ENCODE measurements at regions not wholly inside any gene's neighbourhood (a gene's known extent, or its start where the extent isn't known, plus 50 kb on each side); places are given as distances from the start of the nearest gene placed in this dataset.

DNA sequence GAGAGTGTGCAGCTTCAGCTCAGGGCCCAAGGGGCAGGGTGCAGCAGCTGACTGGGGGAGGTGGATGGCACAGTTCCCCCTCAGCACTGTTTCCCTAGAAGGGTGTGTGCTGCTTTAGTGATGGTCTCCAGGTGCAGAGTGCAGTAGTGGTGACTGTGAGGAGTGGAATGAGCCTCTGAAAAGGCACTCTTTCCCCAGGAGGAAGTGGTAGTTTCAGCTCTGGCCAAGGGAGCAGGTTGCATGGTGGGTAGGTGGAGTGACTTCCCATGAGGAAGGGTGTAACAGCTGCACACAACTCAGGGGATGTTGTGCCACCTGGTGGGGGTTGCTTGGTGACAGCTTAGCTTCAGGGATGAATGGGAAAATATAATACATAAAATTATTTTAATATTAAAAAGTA, 251.5 kb upstream of the NXPH2 start:
- no peaks in the 10 kb centered on the region for H3F3A ChIP-seq (ENCODE audit: low read depth)
- no peaks in the 10 kb centered on the region for H3K9me2 ChIP-seq (replicated peaks; ENCODE audit: low read depth, low read length)
- H3K9ac ChIP-seq (ENCODE audit: low read depth, low read length, poor library complexity, severe bottlenecking): no peak overlapping the region
- no peaks in the 10 kb centered on the region for H3K27me3 ChIP-seq (ENCODE audit: insufficient read depth, low read length, poor library complexity, severe bottlenecking)
- no peaks in the 10 kb centered on the region for H3K4me1 ChIP-seq (ENCODE audit: insufficient read depth, low read length, poor library complexity, severe bottlenecking)
- no peaks in the 10 kb centered on the region for H3K36me3 ChIP-seq (ENCODE audit: insufficient read depth, low read length)
- no peak overlapping the region for H3K4me3 ChIP-seq (ENCODE audit: low read length, poor library complexity, severe bottlenecking)
- no peak overlapping the region for H2AFZ ChIP-seq (ENCODE audit: low read length)
- no peaks in the 10 kb centered on the region for H3K9me3 ChIP-seq (ENCODE audit: insufficient read depth, low read depth, low read length)
- H3K4me2 ChIP-seq (ENCODE audit: low read depth, low read length, poor library complexity, severe bottlenecking): no peak overlapping the region
- H3K79me2 ChIP-seq (ENCODE audit: insufficient read depth, low read length): no peaks in the 10 kb centered on the region
- no peaks in the 10 kb centered on the region for H4K20me1 ChIP-seq (ENCODE audit: insufficient read depth, low read length, poor library complexity, severe bottlenecking)
- no peak for TF ChIP-seq EZH2phosphoT487 (IDR thresholded peaks at IDR 0.05; ENCODE audit: borderline replicate concordance)

GRCh38 chr2:139020287-139020686, 240.1 kb upstream of the NXPH2 start:
- Histone ChIP-seq H4K20me1 (ENCODE audit: insufficient read depth, low read length, poor library complexity, severe bottlenecking) (no peaks in the 10 kb centered on the region), H3K79me2 (ENCODE audit: insufficient read depth, low read length) (no peaks in the 10 kb centered on the region), H3K4me2 (ENCODE audit: low read depth, low read length, poor library complexity, severe bottlenecking) (no peak overlapping the region), H3K9me3 (ENCODE audit: insufficient read depth, low read depth, low read length) (no peaks in the 10 kb centered on the region), H3F3A (ENCODE audit: low read depth) (no peaks in the 10 kb centered on the region), H3K4me3 (ENCODE audit: low read length, poor library complexity, severe bottlenecking) (no peak overlapping the region), H3K4me1 (ENCODE audit: insufficient read depth, low read length, poor library complexity, severe bottlenecking) (no peaks in the 10 kb centered on the region), H2AFZ (ENCODE audit: low read length) (no peak overlapping the region), H3K27me3 (ENCODE audit: insufficient read depth, low read length, poor library complexity, severe bottlenecking) (no peaks in the 10 kb centered on the region), H3K9me2 (replicated peaks; ENCODE audit: low read depth, low read length) (no peaks in the 10 kb centered on the region), H3K36me3 (ENCODE audit: insufficient read depth, low read length) (no peaks in the 10 kb centered on the region), H3K9ac (ENCODE audit: low read depth, low read length, poor library complexity, severe bottlenecking) (no peak overlapping the region)
- TF ChIP-seq EZH2phosphoT487 (IDR thresholded peaks at IDR 0.05; ENCODE audit: borderline replicate concordance) (no peak), CTCF (conservative IDR thresholded peaks at IDR 0.05; ENCODE audit: low read length) (no peak)

DNA sequence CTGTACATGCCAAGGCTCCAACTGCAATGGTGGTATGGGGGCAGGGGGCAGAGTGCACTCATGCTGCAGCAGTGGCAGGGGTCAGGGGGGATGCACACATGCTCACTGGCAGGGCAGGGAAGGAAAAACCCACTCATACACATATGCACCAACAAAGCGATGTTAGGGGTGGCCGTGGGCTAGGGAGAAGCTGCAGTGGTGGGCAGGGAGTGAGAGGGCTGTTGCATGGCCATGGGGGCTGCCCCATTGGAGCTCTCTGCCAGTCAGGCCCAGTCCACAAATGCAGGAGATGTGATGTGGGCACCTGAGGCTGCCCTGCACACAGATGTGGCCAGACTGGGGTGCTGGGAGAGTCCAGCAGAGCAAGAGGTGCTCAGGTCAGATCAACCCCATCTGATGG, 238.1 kb upstream of the NXPH2 start:
- H3K79me2 ChIP-seq (ENCODE audit: insufficient read depth, low read length): no peaks in the 10 kb centered on the region
- no peaks in the 10 kb centered on the region for H3K4me1 ChIP-seq (ENCODE audit: insufficient read depth, low read length, poor library complexity, severe bottlenecking)
- H3K9me3 ChIP-seq (ENCODE audit: insufficient read depth, low read depth, low read length): no peaks in the 10 kb centered on the region
- no peak overlapping the region for H3K4me2 ChIP-seq (ENCODE audit: low read depth, low read length, poor library complexity, severe bottlenecking)
- no peaks in the 10 kb centered on the region for H3K9me2 ChIP-seq (replicated peaks; ENCODE audit: low read depth, low read length)
- H3K9ac ChIP-seq (ENCODE audit: low read depth, low read length, poor library complexity, severe bottlenecking): no peak overlapping the region
- no peak overlapping the region for H2AFZ ChIP-seq (ENCODE audit: low read length)
- H3K27me3 ChIP-seq (ENCODE audit: insufficient read depth, low read length, poor library complexity, severe bottlenecking): no peaks in the 10 kb centered on the region
- TF ChIP-seq EZH2phosphoT487 (IDR thresholded peaks at IDR 0.05; ENCODE audit: borderline replicate concordance) (no peak), CTCF (conservative IDR thresholded peaks at IDR 0.05; ENCODE audit: low read length) (no peak)
- H3F3A ChIP-seq (ENCODE audit: low read depth): no peaks in the 10 kb centered on the region
- no peak overlapping the region for H3K4me3 ChIP-seq (ENCODE audit: low read length, poor library complexity, severe bottlenecking)
- no peaks in the 10 kb centered on the region for H3K36me3 ChIP-seq (ENCODE audit: insufficient read depth, low read length)
- H4K20me1 ChIP-seq (ENCODE audit: insufficient read depth, low read length, poor library complexity, severe bottlenecking): no peaks in the 10 kb centered on the region

DNA sequence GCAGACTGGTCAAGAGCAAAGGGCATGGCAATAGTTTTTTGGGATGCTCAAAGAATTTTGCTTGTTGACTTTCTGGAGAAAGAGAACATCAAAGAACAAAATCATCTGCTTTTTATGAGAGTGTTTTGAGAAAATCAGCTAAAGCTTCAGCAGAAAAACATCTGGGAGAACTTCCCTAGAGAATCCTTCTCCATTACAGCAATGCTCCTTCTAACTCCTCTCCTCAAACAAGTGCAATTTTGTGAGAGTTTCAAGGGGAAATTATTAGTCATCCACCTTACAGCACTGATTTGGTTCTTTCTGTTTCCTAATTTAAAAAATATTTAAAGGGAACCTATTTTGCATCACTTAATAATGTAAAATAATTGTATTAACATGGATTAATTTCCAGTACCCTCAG, 226.9 kb upstream of the NXPH2 start:
- Histone ChIP-seq H2AFZ (ENCODE audit: low read length) (no peak overlapping the region), H3K4me1 (ENCODE audit: insufficient read depth, low read length, poor library complexity, severe bottlenecking) (no peaks in the 10 kb centered on the region), H3K4me3 (ENCODE audit: low read length, poor library complexity, severe bottlenecking) (no peak overlapping the region), H3K36me3 (ENCODE audit: insufficient read depth, low read length) (no peaks in the 10 kb centered on the region), H4K20me1 (ENCODE audit: insufficient read depth, low read length, poor library complexity, severe bottlenecking) (no peaks in the 10 kb centered on the region), H3K4me2 (ENCODE audit: low read depth, low read length, poor library complexity, severe bottlenecking) (no peak overlapping the region), H3K9me2 (replicated peaks; ENCODE audit: low read depth, low read length) (no peaks in the 10 kb centered on the region), H3F3A (ENCODE audit: low read depth) (no peaks in the 10 kb centered on the region), H3K9ac (ENCODE audit: low read depth, low read length, poor library complexity, severe bottlenecking) (no peak overlapping the region), H3K79me2 (ENCODE audit: insufficient read depth, low read length) (no peaks in the 10 kb centered on the region), H3K9me3 (ENCODE audit: insufficient read depth, low read depth, low read length) (no peaks in the 10 kb centered on the region), H3K27me3 (ENCODE audit: insufficient read depth, low read length, poor library complexity, severe bottlenecking) (no peaks in the 10 kb centered on the region)
- TF ChIP-seq CTCF (conservative IDR thresholded peaks at IDR 0.05; ENCODE audit: low read length) (no peak), EZH2phosphoT487 (IDR thresholded peaks at IDR 0.05; ENCODE audit: borderline replicate concordance) (no peak)
